TTC549 (cell line): ENCODE measurements at regions not wholly inside any gene's neighbourhood (a gene's known extent, or its start where the extent isn't known, plus 50 kb on each side); places are given as distances from the start of the nearest gene placed in this dataset.
"Not testable (repeated sequence)": the region's sequence is repeated elsewhere in the genome, so short reads cannot be mapped to it uniquely, and the experiment has no call there.

Experiments used
- FAIRE-seq: peaks from 2 replicates; lab custom pipeline; 2012; peaks lifted over from hg19 to GRCh38; lab: Jason Lieb, UNC

DNA sequence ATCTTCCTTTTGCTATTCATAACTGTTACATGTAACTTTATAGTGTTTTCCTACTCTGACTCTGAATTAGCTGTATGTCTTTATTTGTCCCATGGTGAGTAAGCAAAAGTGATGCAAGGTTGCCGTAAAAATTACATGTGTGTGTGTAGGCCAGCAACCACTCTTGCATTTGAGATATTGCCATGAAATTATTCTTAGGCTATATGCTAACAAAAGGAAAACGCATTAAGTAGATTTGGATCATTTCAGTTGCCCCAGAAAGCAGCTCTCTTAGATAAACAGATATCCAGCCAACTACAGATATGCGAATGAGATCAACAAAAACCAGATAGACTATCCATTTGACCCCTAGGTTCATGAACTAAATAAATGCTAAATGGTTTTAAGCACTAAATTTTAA, 73.6 kb downstream of the CYLC2 start:
- no peak for FAIRE-seq

DNA sequence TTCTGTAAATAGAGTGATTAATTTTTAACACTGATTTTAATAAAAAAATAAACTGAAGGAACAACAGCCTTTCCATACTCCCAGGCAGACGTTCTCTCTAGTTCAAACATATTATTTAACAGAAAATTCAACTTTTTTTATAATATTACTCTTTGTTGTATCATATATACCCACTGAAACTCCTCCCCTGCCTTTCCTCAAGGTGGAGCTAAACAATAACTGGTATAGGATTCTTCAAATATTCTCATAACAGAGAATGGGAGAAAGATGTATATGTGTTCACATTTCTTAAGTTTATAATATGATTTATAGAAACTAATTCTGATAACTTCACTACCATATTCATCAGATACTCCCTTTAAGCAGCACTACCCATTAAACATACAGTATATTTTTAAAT, 83.4 kb downstream of the CYLC2 start:
- FAIRE-seq = no peak

DNA sequence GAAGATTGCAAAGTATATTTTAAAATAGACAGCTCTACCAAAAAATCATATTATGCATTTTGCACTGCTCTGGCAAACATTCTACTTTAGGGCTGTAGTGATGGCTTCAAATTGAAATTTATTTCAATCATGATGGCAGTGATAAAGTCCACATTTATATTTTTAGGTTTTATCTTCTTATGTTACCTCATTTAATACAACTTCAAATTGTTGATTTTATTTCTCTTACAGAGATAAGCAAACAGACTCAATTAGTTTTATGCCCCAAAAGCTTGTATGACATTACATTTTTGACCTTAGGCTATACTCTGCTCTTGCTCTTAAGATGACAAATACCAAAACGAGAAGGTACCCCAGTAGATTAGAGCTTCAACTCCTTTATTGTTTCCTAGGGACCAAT, 87.4 kb downstream of the CYLC2 start:
- no peak for FAIRE-seq

DNA sequence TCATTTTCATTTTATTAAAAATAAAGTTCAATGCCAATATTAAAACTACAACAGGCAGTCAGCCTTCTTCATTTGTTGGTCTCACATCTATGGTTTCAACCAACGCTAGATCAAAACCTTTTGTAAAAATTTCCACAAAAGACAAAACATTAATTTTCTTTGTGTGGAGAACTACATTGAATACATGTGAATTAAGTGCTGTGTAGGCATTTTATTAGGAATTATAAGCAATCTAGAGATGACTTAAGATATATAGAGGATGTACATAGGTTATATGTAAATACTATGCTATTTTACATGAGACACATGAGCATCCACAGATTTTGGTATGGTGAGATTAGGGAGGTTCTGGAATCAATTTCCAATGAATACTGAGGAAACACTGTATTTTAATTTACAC, 94.2 kb downstream of the CYLC2 start:
- FAIRE-seq = no peak

DNA sequence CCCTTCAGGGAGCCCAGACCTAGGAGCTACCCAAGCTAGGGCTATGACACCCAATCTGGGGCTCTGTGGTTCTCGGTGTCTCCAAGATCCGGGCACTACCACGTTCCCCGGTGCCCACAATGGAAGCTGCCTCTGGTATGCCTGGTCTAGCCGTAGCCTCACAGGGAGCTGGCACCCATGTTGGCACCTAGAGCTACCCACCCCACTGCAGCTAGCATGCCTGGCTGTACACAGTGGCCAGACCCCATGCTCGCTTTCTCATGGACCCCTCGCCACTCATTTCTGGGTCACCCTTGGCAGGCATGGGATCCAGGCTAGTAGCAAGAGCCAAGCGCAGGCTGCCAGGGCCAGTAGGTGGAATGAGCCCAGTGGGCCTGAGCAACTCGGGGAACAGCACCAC, 109.0 kb downstream of the CYLC2 start:
- FAIRE-seq = no peak

DNA sequence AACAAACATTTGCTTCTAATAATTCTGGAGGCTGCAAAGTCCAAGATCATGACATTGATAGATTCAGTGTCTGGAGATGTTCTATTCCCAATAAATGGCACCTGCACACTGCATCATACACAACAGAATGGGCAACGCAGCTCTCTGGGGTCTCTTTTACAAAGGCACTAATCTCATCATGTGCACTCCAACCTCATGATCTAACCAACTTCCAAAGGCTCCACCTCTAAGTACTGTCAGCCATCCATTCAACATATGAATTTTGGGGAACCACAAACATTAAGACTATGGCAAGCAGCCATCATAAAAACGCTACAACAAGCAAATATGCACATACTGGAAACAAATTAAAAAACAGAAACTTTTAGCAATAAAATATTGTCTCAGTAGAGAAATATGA, 121.1 kb downstream of the CYLC2 start:
- no peak for FAIRE-seq

DNA sequence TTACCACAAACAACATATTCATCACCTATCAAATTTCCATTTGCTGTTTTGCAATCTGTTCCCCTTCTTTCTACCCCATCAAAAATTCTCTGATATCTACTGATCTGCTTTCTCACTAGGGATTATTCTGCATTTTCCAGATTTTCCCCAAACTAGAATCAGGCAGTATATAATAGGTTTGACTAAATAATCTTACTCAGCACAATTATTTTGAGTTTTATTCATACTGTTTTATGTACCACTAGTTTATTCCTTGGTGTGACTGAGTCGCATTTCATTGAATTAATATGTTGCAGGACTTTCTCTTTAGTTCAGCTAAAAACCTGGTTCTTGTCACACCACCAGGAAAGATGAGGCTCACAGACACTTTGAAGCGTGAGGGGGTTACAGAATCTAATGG, 131.4 kb downstream of the CYLC2 start:
- FAIRE-seq = no peak

DNA sequence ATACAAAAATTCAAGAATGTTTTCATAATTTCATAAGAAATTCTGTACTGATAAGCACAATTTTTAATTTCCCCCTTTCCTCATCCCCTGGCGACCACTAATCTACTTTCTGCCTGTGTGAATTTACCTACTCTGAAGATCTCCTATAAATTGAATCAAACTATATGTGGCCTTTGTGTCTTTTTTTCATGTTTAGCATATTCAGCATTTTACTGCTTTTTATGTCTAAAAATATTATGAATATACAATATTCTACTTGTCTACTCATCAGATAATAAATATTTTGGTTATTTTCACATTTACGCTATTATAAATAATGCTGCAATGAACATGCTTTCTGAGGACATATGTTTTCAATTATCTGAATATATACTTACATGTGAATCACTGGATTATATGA, 144.8 kb downstream of the CYLC2 start:
- no peak for FAIRE-seq

DNA sequence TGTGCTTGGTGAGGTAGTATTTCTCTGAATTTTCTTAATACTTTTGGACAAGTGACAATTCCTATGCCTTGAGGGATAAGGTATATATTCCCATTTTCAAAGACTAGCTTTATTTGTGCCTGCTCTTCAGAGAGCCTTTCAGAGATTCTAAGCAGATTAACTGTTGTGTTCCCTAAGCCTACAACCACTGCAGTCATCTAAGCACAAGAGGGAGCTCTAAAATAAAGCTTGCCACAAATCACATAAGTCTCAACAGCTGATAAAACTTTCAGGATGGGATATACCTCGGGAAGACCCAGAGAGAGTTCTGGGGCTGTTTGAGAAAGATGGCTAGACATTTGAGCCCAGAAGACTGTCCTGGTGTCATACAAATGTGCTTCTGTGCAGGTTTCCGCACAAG, 157.3 kb downstream of the CYLC2 start:
- FAIRE-seq = no peak

DNA sequence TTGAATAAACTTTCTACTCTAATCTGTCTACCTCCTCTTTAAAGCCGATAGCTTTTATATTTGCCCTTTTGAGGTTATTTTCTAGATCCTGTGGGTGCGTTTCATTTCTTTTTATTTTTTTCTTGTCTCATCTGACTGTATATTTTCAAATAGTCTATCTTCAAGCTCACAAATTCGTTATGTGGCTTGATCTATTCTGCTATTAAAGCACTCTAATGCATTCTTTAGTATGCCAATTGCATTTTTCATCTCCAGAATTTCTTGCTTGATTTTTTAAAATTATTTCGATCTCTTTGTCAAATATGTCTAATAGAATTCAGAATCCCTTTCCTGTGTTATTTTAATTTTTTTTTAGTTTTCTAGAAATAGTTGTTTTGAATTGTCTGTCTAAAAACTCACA, 172.4 kb downstream of the CYLC2 start:
- FAIRE-seq = no peak

DNA sequence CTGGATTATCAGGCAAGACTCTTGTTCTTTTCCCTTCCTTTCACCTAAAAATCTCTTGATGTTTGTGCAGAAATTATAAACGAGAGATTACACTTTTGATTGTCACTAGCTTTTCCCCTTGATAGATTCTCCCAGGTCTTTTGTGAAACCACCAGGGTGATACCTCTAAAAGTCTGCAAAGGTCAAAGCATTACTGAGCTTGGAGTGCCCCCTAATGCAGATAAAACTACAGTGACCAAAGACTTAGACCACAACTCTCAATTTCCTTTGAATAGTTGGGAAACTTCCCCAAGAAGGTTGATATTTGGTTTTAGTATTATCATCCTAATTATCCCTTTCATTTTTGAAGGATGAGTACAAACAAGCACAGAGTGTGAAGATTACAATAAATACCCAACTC, 173.1 kb downstream of the CYLC2 start:
- FAIRE-seq = no peak

DNA sequence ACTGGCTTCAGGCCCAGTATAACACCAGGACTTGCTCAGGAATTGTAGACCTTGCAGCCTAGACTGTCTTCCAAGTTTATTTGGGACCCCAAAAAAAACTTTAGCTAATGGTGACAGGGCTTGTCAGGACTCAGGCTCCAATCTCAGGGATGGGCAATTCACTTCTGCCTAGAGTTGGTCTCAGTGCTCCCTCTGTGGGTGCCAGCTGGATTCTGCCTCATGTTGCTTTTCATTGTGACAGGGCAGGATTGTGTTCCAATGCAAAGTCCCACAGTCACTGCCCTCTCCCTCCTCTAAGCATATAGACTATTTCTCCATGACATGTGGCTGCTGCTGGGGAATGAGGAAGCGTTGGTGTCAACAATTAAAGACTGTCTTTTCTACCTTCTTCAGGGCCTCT, 174.7 kb downstream of the CYLC2 start:
- FAIRE-seq = no peak

DNA sequence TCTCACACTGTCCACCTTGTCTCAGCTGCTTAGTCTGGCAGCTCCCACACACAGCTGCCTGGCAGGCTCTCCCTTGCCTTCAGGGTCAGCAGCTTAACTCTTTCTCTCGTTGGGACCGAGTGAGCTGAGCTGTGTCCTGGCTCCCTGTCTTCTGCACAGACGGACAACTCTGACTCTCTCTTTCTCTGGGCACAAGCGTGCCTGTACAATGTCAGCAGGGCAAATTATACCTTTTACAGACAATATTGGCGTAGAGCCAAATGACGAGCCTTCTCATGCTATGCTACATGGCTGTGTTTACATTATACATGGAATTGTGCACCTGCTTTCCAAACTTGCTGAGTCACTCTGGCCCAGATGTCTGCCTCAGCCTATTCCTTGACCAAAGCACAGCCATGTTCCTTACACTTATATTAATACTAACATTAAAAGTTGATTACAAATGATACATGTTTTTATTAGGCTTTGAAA, 188.6 kb downstream of the CYLC2 start:
- no peak for FAIRE-seq

DNA sequence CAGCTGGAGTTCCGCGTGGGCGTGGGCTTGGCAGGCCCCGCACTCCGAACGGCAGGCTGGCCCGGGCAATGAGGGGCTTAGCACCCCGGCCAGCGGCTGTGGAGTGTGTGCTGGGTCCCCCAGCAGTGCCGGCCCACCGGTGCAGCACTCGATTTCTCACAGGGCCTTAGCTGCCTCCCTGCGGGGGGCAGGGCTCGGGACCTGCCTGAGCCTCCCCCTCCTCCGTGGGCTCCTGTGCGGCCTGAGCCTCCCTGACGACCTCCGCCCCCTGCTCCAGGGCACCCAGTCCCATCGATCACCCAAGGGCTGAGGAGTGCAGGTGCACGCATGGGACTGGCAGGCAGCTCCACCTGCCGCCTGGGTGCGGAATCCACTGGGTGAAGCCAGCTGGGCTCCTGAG, 191.8 kb downstream of the CYLC2 start:
- FAIRE-seq = no peak

DNA sequence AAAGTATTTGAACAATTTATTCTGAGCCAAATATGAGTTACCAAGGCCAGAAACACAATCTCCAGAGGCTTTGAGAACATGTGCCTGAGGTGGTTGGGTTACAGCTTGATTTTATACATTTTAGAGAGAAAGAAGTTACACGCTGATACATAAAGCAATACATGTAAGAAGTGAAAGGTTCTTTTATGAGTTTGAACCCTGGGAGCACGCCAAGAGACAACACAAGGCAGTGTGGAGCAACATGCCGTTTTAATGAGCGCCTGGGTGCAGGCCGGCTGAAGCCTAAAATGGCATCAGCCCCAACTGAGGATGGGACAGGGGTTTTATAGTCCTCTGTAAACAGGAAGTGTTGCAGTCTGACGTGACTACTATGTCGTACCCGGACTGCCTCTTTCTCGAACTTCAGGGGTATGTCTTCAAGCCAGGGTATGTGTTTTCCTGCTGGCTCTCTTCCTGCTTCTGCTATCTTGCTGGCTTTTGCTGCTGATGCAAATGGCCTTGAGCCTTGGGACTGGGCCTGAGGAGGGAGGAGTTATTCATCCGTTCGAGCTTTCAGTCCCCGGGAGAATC, 193.7 kb downstream of the CYLC2 start:
- FAIRE-seq = no peak

DNA sequence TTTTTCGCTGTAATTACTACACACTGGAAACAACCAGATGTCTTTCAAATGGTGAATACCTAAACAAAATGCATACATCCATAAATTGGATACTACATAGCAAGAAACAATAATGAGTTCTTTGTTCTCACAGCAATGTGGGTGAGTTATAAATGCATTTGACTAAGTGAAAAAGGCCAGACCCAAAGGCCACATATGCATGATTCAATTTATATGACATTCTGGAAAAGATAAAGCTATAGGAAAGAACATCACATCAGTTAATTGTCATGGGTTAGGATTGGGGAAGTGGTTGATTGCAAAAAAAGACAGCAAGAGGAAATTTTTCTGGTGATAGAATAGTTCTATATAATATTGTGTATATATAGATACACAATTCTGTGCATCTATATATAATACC, 198.9 kb downstream of the CYLC2 start:
- no peak for FAIRE-seq

DNA sequence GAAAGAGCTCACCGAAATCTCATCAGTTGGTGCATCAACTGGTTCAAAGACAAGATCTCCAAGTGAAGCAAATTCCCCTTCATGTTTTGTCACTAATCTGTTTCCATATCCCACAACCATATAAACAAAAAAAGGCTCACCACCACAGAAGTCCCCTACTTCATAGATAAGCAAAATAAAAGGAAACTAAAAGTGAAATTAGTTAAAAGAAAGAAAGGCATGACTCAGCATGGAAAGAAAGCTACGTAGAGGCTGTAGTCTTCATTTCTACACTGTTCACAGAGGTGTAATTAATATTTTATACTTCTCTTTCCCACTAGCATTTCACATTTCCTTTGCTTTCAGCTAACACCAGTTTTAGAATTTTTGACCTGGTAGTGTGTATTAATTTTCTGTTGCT, 208.0 kb downstream of the CYLC2 start:
- no peak for FAIRE-seq

DNA sequence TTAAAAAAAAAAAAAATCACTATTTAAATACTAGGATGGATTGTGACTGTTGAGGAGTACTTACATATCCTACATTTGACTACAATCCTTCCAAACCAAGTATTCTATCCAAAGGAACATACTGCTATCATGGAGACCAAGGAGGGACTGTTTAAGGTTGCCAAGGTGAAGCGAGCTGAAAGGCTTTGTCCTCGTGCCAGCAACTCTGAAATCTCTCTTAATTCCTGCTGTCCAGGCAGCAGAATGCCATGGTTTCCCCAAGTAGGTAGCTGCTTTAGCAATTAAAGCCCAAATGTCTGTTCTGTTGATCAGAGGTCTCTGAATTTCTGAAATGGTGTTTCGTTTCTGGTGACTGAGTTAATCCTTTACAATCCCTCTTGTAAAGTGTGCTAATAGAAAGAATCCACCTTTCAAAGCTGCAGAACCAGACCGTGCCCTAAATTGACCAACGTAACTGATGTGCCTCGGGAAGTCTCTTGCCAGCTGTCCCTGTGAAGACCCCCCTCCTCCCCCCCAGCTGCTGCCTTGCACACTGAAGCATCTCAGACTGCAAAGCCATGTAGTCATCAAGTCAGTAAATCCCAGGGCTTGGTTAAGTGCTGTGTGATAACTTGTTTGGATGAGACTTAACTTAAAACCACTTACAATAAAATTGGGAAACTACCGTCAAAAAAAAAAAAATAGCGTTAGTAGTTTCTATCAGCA, 210.9 kb downstream of the CYLC2 start:
- not testable (repeated sequence) for FAIRE-seq

DNA sequence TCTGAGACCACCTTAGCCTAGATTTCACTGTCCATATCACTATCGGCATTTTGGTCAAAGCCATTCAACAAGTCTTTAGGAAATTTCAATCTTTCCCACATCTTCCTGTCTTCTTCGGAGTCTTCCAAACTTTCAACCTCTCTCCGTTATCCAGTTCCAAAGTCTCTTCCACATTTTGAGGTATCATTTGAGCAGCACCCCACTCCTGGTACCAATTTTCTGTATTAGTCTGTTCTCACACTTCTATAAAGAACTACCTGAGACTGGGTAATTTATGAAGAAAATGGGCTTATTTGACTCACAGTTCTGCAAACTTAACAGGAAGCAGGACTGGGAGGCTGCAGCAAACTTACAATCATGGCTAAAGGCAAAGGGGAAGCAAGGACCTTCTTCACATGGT, 215.5 kb downstream of the CYLC2 start:
- no peak for FAIRE-seq

DNA sequence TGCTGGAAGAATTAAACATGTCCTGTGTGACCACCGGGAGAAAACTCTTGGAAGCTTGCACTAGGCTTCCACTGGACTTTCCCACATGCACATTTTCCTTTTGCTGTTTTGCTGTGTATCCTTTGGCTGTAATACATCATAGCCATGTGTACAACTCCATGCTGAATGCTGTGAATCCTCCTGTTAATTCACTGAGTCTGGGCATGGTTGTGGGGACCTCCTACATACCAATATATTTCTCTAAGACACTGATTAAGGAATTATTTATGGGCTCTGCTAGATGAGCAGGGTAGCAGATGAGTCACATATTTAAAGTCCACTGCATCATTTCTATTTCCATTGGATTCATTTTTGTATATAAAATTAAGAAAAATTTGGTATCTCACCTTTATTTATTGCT, 220.1 kb downstream of the CYLC2 start:
- no peak for FAIRE-seq

DNA sequence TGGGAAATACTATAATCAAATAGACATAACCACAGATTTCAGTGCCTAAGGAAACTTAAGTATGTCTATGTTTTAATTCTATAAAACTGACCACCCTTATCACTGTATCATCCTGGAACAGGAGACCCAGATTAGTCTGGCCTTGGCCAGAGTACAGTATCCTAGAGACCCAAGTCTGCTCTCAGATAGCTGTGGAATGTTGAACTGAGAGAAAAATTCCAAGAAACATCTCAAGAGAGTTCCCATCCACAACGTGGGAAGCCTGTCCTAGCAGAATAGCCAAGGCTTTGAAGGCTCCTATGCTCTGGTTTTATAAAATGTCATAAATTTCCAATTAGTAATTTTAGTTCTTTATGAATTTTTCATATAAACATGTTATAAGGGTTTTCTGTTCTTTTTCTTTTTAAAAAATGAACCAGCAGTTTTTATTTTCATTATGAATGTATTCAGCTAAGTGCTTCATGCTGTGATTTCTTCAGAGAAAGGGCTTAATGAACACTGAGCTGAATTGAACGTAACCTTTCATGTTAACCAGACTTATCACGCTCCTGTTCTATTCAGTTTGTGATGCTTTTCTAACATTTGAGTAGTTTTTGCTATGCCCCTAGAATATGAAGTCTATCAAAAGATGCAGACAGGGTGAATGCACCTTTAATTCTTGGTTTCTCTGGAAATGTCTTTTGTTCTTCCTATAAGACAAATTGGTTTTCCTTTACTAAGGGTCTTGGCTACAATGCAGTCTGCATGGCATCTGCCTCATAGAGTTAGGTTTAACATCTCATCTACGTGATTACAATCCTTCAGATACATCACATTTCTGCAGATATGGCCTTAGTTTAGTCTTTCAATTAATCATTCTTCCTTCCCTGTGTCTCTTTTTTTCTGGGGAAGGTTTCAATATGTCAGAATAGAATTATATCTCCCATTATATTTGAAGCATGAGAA, 230.8 kb downstream of the CYLC2 start:
- no peak for FAIRE-seq

DNA sequence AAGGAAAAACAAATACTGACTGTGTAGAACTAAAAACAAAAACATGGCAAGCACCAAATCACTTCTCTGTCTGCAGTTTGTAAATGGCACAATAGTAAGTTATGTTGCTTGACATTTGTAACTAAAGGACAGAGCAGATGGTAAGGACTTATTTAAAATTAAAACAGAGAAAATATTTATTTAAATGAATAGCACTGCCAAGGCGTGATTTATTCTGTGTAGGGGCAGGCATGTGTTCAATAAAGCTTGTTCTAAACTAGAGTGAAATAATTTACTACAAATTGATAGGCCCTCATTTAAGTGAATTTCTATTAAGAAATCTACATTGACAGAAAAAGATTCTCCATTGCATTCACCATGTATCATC, 231.5 kb downstream of the CYLC2 start:
- no peak for FAIRE-seq

DNA sequence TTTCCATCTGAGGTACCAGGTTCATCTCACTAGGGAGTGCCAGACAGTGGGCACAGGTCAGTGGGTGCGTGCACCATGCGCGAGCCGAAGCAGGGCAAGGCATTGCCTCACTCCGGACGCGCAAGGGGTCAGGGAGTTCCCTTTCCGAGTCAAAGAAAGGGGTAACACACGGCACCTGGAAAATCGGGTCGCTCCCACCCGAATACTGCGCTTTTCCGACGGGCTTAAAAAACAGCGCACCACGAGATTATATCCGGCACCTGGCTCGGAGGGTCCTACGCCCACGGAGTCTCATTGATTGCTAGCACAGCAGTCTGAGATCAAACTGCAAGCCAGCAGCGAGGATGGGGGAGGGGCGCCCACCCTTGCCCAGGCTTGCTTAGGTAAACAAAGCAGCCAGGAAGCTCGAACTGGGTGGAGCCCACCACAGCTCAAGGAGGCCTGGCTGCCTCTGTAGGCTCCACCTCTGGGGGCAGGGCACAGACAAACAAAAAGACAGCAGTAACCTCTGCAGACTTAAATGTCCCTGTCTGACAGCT, 242.5 kb downstream of the CYLC2 start:
- not testable (repeated sequence) for FAIRE-seq
